ENCODE measurements at regions not wholly inside any gene's neighbourhood (a gene's known extent, or its start where the extent isn't known, plus 50 kb on each side); places are given as distances from the start of the nearest gene placed in this dataset.
"Not testable (repeated sequence)": the region's sequence is repeated elsewhere in the genome, so short reads cannot be mapped to it uniquely, and the experiment has no call there.

DNA sequence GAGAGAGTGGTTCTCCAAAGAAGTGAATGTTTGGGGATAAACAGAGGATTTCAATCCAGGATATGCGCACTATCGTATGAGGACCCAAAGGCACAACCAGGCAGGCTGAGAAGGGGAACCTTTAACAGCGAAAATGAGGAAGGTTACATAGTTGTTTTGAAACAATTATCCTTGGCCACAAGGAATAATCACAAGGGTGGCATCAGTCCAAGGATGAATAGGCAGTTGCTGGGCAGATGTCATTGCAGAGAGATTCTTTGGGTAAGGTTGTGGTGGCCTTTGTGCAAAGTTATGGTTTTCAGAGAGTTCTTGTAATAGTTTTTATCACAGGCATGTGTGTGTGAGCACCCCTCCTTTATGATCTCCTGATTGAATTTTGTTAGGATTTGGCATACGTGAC is 58.9 kb upstream of the NBPF20 start:
- TF ChIP-seq, protein P1, sequence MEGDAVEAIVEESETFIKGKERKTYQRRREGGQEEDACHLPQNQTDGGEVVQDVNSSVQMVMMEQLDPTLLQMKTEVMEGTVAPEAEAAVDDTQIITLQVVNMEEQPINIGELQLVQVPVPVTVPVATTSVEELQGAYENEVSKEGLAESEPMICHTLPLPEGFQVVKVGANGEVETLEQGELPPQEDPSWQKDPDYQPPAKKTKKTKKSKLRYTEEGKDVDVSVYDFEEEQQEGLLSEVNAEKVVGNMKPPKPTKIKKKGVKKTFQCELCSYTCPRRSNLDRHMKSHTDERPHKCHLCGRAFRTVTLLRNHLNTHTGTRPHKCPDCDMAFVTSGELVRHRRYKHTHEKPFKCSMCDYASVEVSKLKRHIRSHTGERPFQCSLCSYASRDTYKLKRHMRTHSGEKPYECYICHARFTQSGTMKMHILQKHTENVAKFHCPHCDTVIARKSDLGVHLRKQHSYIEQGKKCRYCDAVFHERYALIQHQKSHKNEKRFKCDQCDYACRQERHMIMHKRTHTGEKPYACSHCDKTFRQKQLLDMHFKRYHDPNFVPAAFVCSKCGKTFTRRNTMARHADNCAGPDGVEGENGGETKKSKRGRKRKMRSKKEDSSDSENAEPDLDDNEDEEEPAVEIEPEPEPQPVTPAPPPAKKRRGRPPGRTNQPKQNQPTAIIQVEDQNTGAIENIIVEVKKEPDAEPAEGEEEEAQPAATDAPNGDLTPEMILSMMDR (IDR thresholded peaks at IDR 0.05; ENCODE audit: borderline replicate concordance, extremely low read depth, low read length, poor library complexity, severe bottlenecking), result not testable (repeated sequence)
- not testable (repeated sequence) for TF ChIP-seq EZH2 (IDR thresholded peaks at IDR 0.05; ENCODE audit: borderline replicate concordance, low read depth, low read length, severe bottlenecking)
